GM12892 (cell line): ENCODE measurements at regions not wholly inside any gene's neighbourhood (a gene's known extent, or its start where the extent isn't known, plus 50 kb on each side); places are given as distances from the start of the nearest gene placed in this dataset.

ENCODE experiments used
- POLR2A ChIP-seq: IDR thresholded peaks from 2 replicates; pipeline ENCODE4 v1.6.1; 2011; ENCODE audit warnings: low read depth, low read length, control low read depth
- POLR2AphosphoS5 ChIP-seq: IDR thresholded peaks from 2 replicates; pipeline ENCODE4 v1.6.1; 2011; ENCODE audit warnings: low read depth, low read length, control low read depth

DNA sequence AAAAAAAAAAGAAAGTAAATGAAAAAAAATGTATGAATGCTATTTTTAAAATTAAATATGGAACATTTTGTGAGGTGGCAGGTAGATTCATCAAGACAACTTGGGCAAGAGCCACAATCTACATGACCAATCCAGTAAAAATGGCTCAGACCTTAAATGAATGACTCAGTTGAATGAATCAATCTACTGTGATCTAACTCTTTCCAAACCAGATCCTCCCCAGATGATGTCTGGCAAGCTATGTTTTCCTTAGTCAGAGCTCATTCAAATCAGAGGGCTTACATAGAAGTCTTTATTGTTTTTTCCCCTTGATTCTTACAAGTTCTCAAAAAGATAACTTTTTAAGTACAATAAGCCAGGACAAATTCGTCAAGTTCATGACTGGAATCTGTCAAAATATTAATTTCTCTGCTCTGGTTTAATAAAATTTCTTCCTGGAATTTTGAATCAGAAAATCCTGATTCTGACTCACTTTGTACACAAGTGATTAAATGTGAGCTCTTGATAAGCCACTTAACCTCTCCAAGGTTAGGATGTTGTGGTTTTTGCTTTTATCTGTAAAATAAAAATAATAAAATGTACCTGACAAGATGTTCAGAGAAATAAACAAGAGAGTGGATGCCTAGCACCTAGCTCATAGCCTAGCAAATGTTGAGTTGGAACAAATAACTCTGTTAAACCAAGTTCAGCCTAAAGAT lies 105.6 kb upstream of the SMIM31 start:
- TF ChIP-seq POLR2A (no peak), POLR2AphosphoS5 (no peak)
